ENCODE measurements at regions not wholly inside any gene's neighbourhood (a gene's known extent, or its start where the extent isn't known, plus 50 kb on each side); places are given as distances from the start of the nearest gene placed in this dataset.
A peak's percentile ranks its signal among the peaks of the same experiment; 100 is the strongest.

DNA sequence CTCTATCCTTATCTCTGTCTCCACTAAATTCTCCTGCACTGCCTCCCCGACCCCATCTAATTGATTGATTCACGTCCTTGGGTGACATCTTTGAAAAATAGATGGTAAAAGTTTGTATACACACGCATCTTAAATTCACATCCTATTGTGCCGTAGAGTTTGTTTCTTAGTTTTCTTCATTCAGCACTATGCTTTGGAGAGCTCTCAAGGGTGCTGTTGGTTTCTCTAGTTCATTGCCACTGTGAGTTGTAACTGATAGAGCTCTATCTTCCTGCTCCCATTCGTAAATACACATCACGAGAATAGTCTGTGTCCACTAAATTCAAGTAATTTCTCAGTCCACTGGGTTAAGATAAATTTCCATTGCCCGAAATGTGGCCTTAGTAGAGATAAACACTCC, 1537.4 kb downstream of the AACS start:
- H3K79me2 ChIP-seq (ENCODE audit: low read depth): no peaks in the 10 kb centered on the region
- no peak for DNase-seq
- no peaks in the 10 kb centered on the region for H3K4me1 ChIP-seq (replicated peaks; ENCODE audit: insufficient read depth)
- intact Hi-C loops (cut with micrococcal nuclease; ENCODE audit: unreplicated experiment): no loop called here
- H3K36me3 ChIP-seq (ENCODE audit: low read depth): no peaks in the 10 kb centered on the region
- no peaks in the 10 kb centered on the region for H4K20me1 ChIP-seq (ENCODE audit: insufficient read depth)
- H3K27me3 ChIP-seq (ENCODE audit: insufficient read depth, low read depth): no peaks in the 10 kb centered on the region
- H2AFZ ChIP-seq: no peak overlapping the region
- ChIA-PET CTCF (no interaction called here), POLR2A (ENCODE audit: unreplicated experiment) (no interaction called here)
- H3K9me2 ChIP-seq (ENCODE audit: insufficient read depth): no peaks in the 10 kb centered on the region
- no peaks in the 10 kb centered on the region; the same call in 1 of the 2 replicates for H3K9me3 ChIP-seq (ENCODE audit: insufficient read depth, low read depth)
- H3K4me3 ChIP-seq: no peak overlapping the region
- TF ChIP-seq, protein P1, sequence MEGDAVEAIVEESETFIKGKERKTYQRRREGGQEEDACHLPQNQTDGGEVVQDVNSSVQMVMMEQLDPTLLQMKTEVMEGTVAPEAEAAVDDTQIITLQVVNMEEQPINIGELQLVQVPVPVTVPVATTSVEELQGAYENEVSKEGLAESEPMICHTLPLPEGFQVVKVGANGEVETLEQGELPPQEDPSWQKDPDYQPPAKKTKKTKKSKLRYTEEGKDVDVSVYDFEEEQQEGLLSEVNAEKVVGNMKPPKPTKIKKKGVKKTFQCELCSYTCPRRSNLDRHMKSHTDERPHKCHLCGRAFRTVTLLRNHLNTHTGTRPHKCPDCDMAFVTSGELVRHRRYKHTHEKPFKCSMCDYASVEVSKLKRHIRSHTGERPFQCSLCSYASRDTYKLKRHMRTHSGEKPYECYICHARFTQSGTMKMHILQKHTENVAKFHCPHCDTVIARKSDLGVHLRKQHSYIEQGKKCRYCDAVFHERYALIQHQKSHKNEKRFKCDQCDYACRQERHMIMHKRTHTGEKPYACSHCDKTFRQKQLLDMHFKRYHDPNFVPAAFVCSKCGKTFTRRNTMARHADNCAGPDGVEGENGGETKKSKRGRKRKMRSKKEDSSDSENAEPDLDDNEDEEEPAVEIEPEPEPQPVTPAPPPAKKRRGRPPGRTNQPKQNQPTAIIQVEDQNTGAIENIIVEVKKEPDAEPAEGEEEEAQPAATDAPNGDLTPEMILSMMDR (conservative IDR thresholded peaks at IDR 0.05): no peak
- TF ChIP-seq EZH2 (IDR thresholded peaks at IDR 0.05; ENCODE audit: low read depth): no peak
- no peaks in the 10 kb centered on the region for H3F3A ChIP-seq (ENCODE audit: insufficient read depth, low read depth)
- H3K4me2 ChIP-seq: no peak overlapping the region
- no peak overlapping the region for H3K27ac ChIP-seq
- BruUV-seq (replicated peaks): no TSS peak

DNA sequence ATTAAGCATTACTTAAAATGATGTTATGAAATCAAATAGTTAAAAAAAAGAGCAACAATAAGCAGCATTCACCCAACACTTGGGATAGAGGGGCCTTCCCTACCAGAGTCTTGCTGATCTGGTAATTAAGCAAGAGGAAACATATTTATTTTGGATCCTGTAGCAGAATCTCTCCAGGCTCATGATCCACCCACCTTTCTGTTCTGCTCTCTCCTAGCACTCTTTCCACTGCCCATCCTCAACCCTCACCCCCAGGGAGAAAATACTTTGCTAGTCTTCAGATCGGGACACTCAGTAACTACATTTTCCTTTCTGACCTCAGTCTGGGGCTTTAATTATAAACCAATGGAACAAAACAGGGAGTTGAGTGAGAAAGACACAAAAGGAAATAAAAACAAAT, 1541.9 kb downstream of the AACS start:
- intact Hi-C loops (cut with micrococcal nuclease; ENCODE audit: unreplicated experiment): no loop called here
- Histone ChIP-seq H3K4me1 (replicated peaks; ENCODE audit: insufficient read depth) (no peaks in the 10 kb centered on the region), H3K36me3 (ENCODE audit: low read depth) (no peaks in the 10 kb centered on the region), H3K27ac (no peak overlapping the region), H3K27me3 (ENCODE audit: insufficient read depth, low read depth) (no peaks in the 10 kb centered on the region), H3K79me2 (ENCODE audit: low read depth) (no peaks in the 10 kb centered on the region), H3K4me3 (no peak overlapping the region), H3K9me2 (ENCODE audit: insufficient read depth) (no peaks in the 10 kb centered on the region), H3K9me3 (ENCODE audit: insufficient read depth, low read depth) (no peaks in the 10 kb centered on the region), H3F3A (ENCODE audit: insufficient read depth, low read depth) (no peaks in the 10 kb centered on the region), H3K4me2 (no peak overlapping the region), H4K20me1 (ENCODE audit: insufficient read depth) (no peaks in the 10 kb centered on the region), H2AFZ (no peak overlapping the region)
- POLR2A ChIA-PET (ENCODE audit: unreplicated experiment): no interaction called here
- BruUV-seq (replicated peaks): no TSS peak
- no peak for DNase-seq
- no peak for TF ChIP-seq EZH2 (IDR thresholded peaks at IDR 0.05; ENCODE audit: low read depth)
- TF ChIP-seq, protein P1 (conservative IDR thresholded peaks at IDR 0.05): no peak
- CTCF ChIA-PET: no interaction called here

DNA sequence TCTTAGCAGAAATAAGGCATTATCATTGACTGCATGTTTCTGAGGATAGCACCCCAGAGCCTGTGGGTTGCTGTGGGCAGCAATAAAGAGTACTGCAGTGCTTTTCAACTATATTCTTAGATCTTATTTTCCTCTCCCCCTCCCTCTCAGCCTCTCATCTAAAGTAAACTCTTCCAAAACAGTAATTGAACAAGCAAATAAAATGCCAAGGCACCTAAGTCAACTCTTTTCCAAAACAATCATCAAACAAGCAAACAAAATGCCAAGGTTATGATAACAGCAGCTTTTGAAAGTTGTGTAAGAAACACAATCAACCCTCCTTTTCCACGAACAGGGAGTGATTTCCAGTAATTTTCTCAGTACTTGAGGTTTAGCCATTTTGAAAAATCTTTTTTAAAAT, 1542.6 kb downstream of the AACS start:
- no peak for TF ChIP-seq EZH2 (IDR thresholded peaks at IDR 0.05; ENCODE audit: low read depth)
- TF ChIP-seq, protein P1 (conservative IDR thresholded peaks at IDR 0.05): no peak
- no peak overlapping the region for H3K4me3 ChIP-seq
- no peaks in the 10 kb centered on the region for H3K9me2 ChIP-seq (ENCODE audit: insufficient read depth)
- no peaks in the 10 kb centered on the region for H4K20me1 ChIP-seq (ENCODE audit: insufficient read depth)
- peak overlapping the region; percentile 48; the same call in 1 of the 2 replicates for H2AFZ ChIP-seq
- H3K9me3 ChIP-seq (ENCODE audit: insufficient read depth, low read depth): no peaks in the 10 kb centered on the region
- no peaks in the 10 kb centered on the region for H3K36me3 ChIP-seq (ENCODE audit: low read depth)
- no peak overlapping the region for H3K27ac ChIP-seq
- H3K4me2 ChIP-seq: no peak overlapping the region
- DNase-seq: no peak
- intact Hi-C loops (cut with micrococcal nuclease; ENCODE audit: unreplicated experiment): no loop called here
- no TSS peak for BruUV-seq (replicated peaks)
- no peaks in the 10 kb centered on the region for H3K79me2 ChIP-seq (ENCODE audit: low read depth)
- CTCF ChIA-PET: no interaction called here
- no peaks in the 10 kb centered on the region for H3F3A ChIP-seq (ENCODE audit: insufficient read depth, low read depth)
- H3K27me3 ChIP-seq (ENCODE audit: insufficient read depth, low read depth): no peaks in the 10 kb centered on the region
- no peaks in the 10 kb centered on the region for H3K4me1 ChIP-seq (replicated peaks; ENCODE audit: insufficient read depth)
- POLR2A ChIA-PET (ENCODE audit: unreplicated experiment): no interaction called here
